ENCODE measurements at regions not wholly inside any gene's neighbourhood (a gene's known extent, or its start where the extent isn't known, plus 50 kb on each side); places are given as distances from the start of the nearest gene placed in this dataset.

DNA sequence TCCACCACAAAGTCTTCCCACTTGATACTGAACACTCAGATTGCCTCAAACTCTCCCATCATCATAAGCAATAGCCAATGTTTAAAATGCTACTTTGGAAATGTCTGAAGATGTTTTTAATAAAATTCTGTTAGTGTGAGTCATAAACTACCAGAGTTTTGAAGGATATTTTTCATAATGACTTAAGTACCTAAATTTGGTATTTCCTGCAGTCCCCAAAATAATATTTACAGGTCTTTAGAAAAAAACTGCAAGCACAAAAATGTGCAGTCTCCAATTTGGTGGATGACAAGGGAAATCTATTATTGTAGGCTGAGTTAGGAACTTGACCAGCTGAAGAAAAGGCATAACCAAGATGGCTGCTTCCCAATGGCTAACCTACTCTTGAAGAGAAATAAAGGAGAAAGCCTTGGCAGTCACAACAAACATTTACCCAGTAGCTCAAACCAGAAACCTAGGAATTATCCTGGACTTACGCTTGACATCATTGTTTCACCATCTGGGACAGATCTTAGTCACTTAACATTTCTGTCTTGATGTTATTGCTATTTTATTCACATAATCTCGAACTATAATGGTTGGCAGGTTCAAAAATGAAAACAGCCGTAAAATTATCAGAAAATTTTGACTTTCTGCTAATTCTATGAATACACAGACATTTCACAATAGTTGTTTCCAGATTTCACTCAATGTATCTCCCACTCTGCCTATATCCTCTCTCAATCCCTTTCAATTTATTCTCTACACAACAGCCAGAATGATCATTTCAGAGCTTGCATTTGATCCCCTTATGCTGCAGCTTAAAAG, 111.2 kb upstream of the STEAP1B start:
- Mint-ChIP-seq H3K36me3 (no peaks in the 10 kb centered on the region), H3K9me3 (peaks cover 0 to 4% (median 0%) of the 10 kb centered on the region in 7 donors), H3K4me1 (peaks cover 1% of the 10 kb centered on the region), H3K27ac (no peak overlapping the region), H3K4me3 (no peak overlapping the region), H3K27me3 (ENCODE audit: low read depth in 3 of 3) (peaks cover 0 to 5% (median 3%) of the 10 kb centered on the region in 3 donors)
- H3K4me2 ChIP-seq (replicated peaks; ENCODE audit: extremely low read depth, low read length, poor library complexity, severe bottlenecking) = no peak overlapping the region
- H3K4me1 ChIP-seq (ENCODE audit: control insufficient read depth in 1 of 2, insufficient read depth in 2 of 2, low read length in 2 of 2) = no peaks in the 10 kb centered on the region
- WGBS (ENCODE audit: insufficient coverage) = 100% methylated on average over 1 of the region's 3 CpGs
- H3K4me3 ChIP-seq (replicated peaks in 1 of 3; ENCODE audit: low read depth in 2 of 3, low read length in 3 of 3) = no peak overlapping the region
- TF ChIP-seq, protein P1, sequence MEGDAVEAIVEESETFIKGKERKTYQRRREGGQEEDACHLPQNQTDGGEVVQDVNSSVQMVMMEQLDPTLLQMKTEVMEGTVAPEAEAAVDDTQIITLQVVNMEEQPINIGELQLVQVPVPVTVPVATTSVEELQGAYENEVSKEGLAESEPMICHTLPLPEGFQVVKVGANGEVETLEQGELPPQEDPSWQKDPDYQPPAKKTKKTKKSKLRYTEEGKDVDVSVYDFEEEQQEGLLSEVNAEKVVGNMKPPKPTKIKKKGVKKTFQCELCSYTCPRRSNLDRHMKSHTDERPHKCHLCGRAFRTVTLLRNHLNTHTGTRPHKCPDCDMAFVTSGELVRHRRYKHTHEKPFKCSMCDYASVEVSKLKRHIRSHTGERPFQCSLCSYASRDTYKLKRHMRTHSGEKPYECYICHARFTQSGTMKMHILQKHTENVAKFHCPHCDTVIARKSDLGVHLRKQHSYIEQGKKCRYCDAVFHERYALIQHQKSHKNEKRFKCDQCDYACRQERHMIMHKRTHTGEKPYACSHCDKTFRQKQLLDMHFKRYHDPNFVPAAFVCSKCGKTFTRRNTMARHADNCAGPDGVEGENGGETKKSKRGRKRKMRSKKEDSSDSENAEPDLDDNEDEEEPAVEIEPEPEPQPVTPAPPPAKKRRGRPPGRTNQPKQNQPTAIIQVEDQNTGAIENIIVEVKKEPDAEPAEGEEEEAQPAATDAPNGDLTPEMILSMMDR (IDR thresholded peaks at IDR 0.05) = no peak
- no peaks in the 10 kb centered on the region for H3K79me2 ChIP-seq (ENCODE audit: insufficient read depth, low read length)
- H3K9ac ChIP-seq (ENCODE audit: insufficient read depth, low read length, poor library complexity, severe bottlenecking) = no peak overlapping the region
- no peak for DNase-seq
- no peaks in the 10 kb centered on the region for H3K36me3 ChIP-seq (replicated peaks in 1 of 2; ENCODE audit: control insufficient read depth in 1 of 2, insufficient read depth in 2 of 2, low read length in 2 of 2)
- H4K20me1 ChIP-seq (ENCODE audit: insufficient read depth, low read length) = no peaks in the 10 kb centered on the region
- no peaks in the 10 kb centered on the region for H3K9me3 ChIP-seq (replicated peaks in 1 of 2; ENCODE audit: control insufficient read depth in 1 of 2, insufficient read depth in 1 of 2, low read length in 2 of 2)
- intact Hi-C loops (cut with micrococcal nuclease) = no loop called here
- H3K27me3 ChIP-seq (ENCODE audit: control insufficient read depth in 2 of 2, insufficient read depth in 2 of 2, low read length in 2 of 2) = peaks cover 0 to 5% of the 10 kb centered on the region in 2 donors
- no peak overlapping the region for H3K27ac ChIP-seq (ENCODE audit: low read depth in 1 of 2, low read length in 2 of 2)
- H2AFZ ChIP-seq (ENCODE audit: insufficient read depth, low read depth, low read length, poor library complexity, severe bottlenecking) = no peak overlapping the region

DNA sequence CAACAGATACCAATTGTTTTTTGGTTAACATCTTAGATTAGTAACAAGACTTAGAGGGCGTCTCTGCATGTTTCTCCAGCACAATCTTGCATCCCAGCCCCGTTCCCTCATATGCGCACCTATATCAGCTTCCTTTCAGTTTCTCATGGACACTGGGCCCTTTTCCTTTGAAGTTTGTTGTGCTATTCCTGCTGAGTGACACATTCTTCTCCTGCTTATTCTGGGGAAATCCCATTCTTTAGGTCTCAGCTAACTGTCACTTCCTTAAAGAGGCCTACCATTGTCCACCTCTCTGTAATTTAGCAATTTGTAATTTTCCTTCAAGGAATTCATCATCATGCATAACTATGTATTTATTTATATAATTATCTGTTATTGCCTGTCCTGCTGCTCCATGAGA, 110.3 kb upstream of the STEAP1B start:
- Mint-ChIP-seq H3K27ac (no peak overlapping the region), H3K4me1 (peaks cover 1% of the 10 kb centered on the region), H3K4me3 (no peak overlapping the region), H3K9me3 (peaks cover 0 to 2% (median 0%) of the 10 kb centered on the region in 7 donors), H3K36me3 (no peaks in the 10 kb centered on the region), H3K27me3 (ENCODE audit: low read depth in 3 of 3) (peaks cover 0 to 5% (median 3%) of the 10 kb centered on the region in 3 donors)
- H4K20me1 ChIP-seq (ENCODE audit: insufficient read depth, low read length) = no peaks in the 10 kb centered on the region
- H3K27ac ChIP-seq (ENCODE audit: low read depth in 1 of 2, low read length in 2 of 2) = no peak overlapping the region
- H3K9ac ChIP-seq (ENCODE audit: insufficient read depth, low read length, poor library complexity, severe bottlenecking) = no peak overlapping the region
- intact Hi-C loops (cut with micrococcal nuclease) = no loop called here
- H3K9me3 ChIP-seq (replicated peaks in 1 of 2; ENCODE audit: control insufficient read depth in 1 of 2, insufficient read depth in 1 of 2, low read length in 2 of 2) = no peaks in the 10 kb centered on the region
- H3K4me1 ChIP-seq (ENCODE audit: control insufficient read depth in 1 of 2, insufficient read depth in 2 of 2, low read length in 2 of 2) = no peaks in the 10 kb centered on the region
- no peaks in the 10 kb centered on the region for H3K36me3 ChIP-seq (replicated peaks in 1 of 2; ENCODE audit: control insufficient read depth in 1 of 2, insufficient read depth in 2 of 2, low read length in 2 of 2)
- no peak overlapping the region for H2AFZ ChIP-seq (ENCODE audit: insufficient read depth, low read depth, low read length, poor library complexity, severe bottlenecking)
- H3K4me2 ChIP-seq (replicated peaks; ENCODE audit: extremely low read depth, low read length, poor library complexity, severe bottlenecking) = no peak overlapping the region
- H3K79me2 ChIP-seq (ENCODE audit: insufficient read depth, low read length) = no peaks in the 10 kb centered on the region
- H3K27me3 ChIP-seq (ENCODE audit: control insufficient read depth in 2 of 2, insufficient read depth in 2 of 2, low read length in 2 of 2) = peaks cover 0 to 5% of the 10 kb centered on the region in 2 donors
- peak in 1 of 3 donors; percentile 37 for DNase-seq
- TF ChIP-seq, protein P1 (IDR thresholded peaks at IDR 0.05) = no peak
- WGBS (ENCODE audit: insufficient coverage) = 97% methylated on average over 3 of the region's 3 CpGs
- H3K4me3 ChIP-seq (replicated peaks in 1 of 3; ENCODE audit: low read depth in 2 of 3, low read length in 3 of 3) = no peak overlapping the region

All from CD14-positive monocyte (primary cell).